ENCODE measurements at regions not wholly inside any gene's neighbourhood (a gene's known extent, or its start where the extent isn't known, plus 50 kb on each side); places are given as distances from the start of the nearest gene placed in this dataset.
"Not testable (repeated sequence)": the region's sequence is repeated elsewhere in the genome, so short reads cannot be mapped to it uniquely, and the experiment has no call there.

GRCh38 chr12:73629893-73630831 lies 907.5 kb upstream of the ATXN7L3B start:
- no peaks in the 10 kb centered on the region for H3K9me3 ChIP-seq
- no peaks in the 10 kb centered on the region for H3K36me3 ChIP-seq (ENCODE audit: control insufficient read depth in 2 of 2, extremely low read depth in 1 of 2, insufficient read depth in 1 of 2, low read length in 1 of 2)
- no peak overlapping the region for H3K27ac Mint-ChIP-seq
- ATAC-seq (replicated peaks in 1 of 4) (no peak), DNase-seq (no peak)
- H3K4me3 ChIP-seq (ENCODE audit: control insufficient read depth in 1 of 2, extremely low read depth in 1 of 2, low read length in 1 of 2) = no peak overlapping the region
- no CpG with 5 or more reads among the region's 4 CpGs for WGBS (ENCODE audit: insufficient coverage)
- ChIA-PET POLR2A (no interaction called here), CTCF (no interaction called here)
- no peaks in the 10 kb centered on the region for H3K27me3 Mint-ChIP-seq
- H3K36me3 Mint-ChIP-seq = no peaks in the 10 kb centered on the region
- H3K27me3 ChIP-seq (replicated peaks in 1 of 2; ENCODE audit: control insufficient read depth in 2 of 2, extremely low read depth in 1 of 2, insufficient read depth in 2 of 2, low read length in 1 of 2) = no peaks in the 10 kb centered on the region
- H3K27ac ChIP-seq (ENCODE audit: low read length) = no peak overlapping the region
- H3K4me3 Mint-ChIP-seq = no peak overlapping the region
- peaks cover 0 to 7% (median 2%) of the 10 kb centered on the region in 3 donors for H3K9me3 Mint-ChIP-seq
- H3K4me1 Mint-ChIP-seq = no peaks in the 10 kb centered on the region
- no peaks in the 10 kb centered on the region for H3K4me1 ChIP-seq (ENCODE audit: control insufficient read depth in 1 of 2, extremely low read depth in 1 of 2, insufficient read depth in 2 of 2, low read length in 2 of 2)

DNA sequence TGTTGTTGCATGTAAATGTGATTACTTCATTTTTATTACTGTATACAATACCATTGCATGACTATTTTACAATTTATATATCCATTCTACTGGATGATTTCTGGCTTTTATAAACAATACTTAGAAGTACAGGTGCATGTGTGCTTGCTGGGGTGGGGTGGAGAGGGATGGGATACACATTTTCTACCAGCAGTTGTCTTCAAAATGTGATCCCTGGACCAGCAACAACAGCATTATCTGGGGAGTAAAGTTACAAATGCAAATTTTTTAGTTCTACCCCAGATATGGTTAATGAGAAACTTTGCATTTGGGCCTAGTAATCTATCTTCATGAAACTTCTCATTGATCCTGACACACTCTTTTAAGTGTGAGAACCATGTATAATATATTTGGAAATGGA lies 905.4 kb upstream of the ATXN7L3B start:
- ATAC-seq (replicated peaks in 1 of 4) = no peak
- no peak overlapping the region for H3K4me3 Mint-ChIP-seq
- H3K4me1 Mint-ChIP-seq = no peaks in the 10 kb centered on the region
- Histone ChIP-seq H3K4me3 (ENCODE audit: control insufficient read depth in 1 of 2, extremely low read depth in 1 of 2, low read length in 1 of 2) (no peak overlapping the region), H3K9me3 (no peaks in the 10 kb centered on the region), H3K4me1 (ENCODE audit: control insufficient read depth in 1 of 2, extremely low read depth in 1 of 2, insufficient read depth in 2 of 2, low read length in 2 of 2) (no peaks in the 10 kb centered on the region), H3K27ac (ENCODE audit: low read length) (no peak overlapping the region), H3K36me3 (ENCODE audit: control insufficient read depth in 2 of 2, extremely low read depth in 1 of 2, insufficient read depth in 1 of 2, low read length in 1 of 2) (no peaks in the 10 kb centered on the region), H3K27me3 (replicated peaks in 1 of 2; ENCODE audit: control insufficient read depth in 2 of 2, extremely low read depth in 1 of 2, insufficient read depth in 2 of 2, low read length in 1 of 2) (no peaks in the 10 kb centered on the region)
- H3K36me3 Mint-ChIP-seq = no peaks in the 10 kb centered on the region
- no peak for DNase-seq
- no peak overlapping the region for H3K27ac Mint-ChIP-seq
- CTCF ChIA-PET = no interaction called here
- H3K9me3 Mint-ChIP-seq = peaks cover 0 to 9% (median 5%) of the 10 kb centered on the region in 3 donors
- no peaks in the 10 kb centered on the region for H3K27me3 Mint-ChIP-seq
- POLR2A ChIA-PET = no interaction called here

- H3K4me1 ChIP-seq (ENCODE audit: control insufficient read depth in 1 of 2, extremely low read depth in 1 of 2, insufficient read depth in 2 of 2, low read length in 2 of 2) = no peaks in the 10 kb centered on the region
- no peak for ATAC-seq (replicated peaks in 1 of 4)
- H3K4me3 ChIP-seq (ENCODE audit: control insufficient read depth in 1 of 2, extremely low read depth in 1 of 2, low read length in 1 of 2) = no peak overlapping the region
- Mint-ChIP-seq H3K9me3 (peaks cover 0 to 9% (median 4%) of the 10 kb centered on the region in 3 donors), H3K27ac (no peak overlapping the region), H3K36me3 (no peaks in the 10 kb centered on the region), H3K27me3 (no peaks in the 10 kb centered on the region), H3K4me3 (no peak overlapping the region), H3K4me1 (no peaks in the 10 kb centered on the region)
- WGBS (ENCODE audit: insufficient coverage) = 87% methylated on average over 1 of the region's 4 CpGs
- H3K9me3 ChIP-seq = no peaks in the 10 kb centered on the region
- H3K27me3 ChIP-seq (replicated peaks in 1 of 2; ENCODE audit: control insufficient read depth in 2 of 2, extremely low read depth in 1 of 2, insufficient read depth in 2 of 2, low read length in 1 of 2) = no peaks in the 10 kb centered on the region
- CTCF ChIA-PET = no interaction called here
- no peak overlapping the region for H3K27ac ChIP-seq (ENCODE audit: low read length)
- POLR2A ChIA-PET = no interaction called here
- H3K36me3 ChIP-seq (ENCODE audit: control insufficient read depth in 2 of 2, extremely low read depth in 1 of 2, insufficient read depth in 1 of 2, low read length in 1 of 2) = no peaks in the 10 kb centered on the region
- DNase-seq = no peak
Observed at GRCh38 chr12:73632661-73633060, 905.0 kb upstream of the ATXN7L3B start.

- H3K4me1 Mint-ChIP-seq; H3K4me3 ChIP-seq (ENCODE audit: control insufficient read depth in 1 of 2, extremely low read depth in 1 of 2, low read length in 1 of 2); H3K4me1 ChIP-seq (ENCODE audit: control insufficient read depth in 1 of 2, extremely low read depth in 1 of 2, insufficient read depth in 2 of 2, low read length in 2 of 2); H3K9me3 ChIP-seq; DNase-seq; H3K4me3 Mint-ChIP-seq; H3K27me3 Mint-ChIP-seq; POLR2A ChIA-PET; H3K36me3 ChIP-seq (ENCODE audit: control insufficient read depth in 2 of 2, extremely low read depth in 1 of 2, insufficient read depth in 1 of 2, low read length in 1 of 2); H3K27ac Mint-ChIP-seq; ATAC-seq (replicated peaks in 1 of 4); H3K27me3 ChIP-seq (replicated peaks in 1 of 2; ENCODE audit: control insufficient read depth in 2 of 2, extremely low read depth in 1 of 2, insufficient read depth in 2 of 2, low read length in 1 of 2); H3K36me3 Mint-ChIP-seq; H3K27ac ChIP-seq (ENCODE audit: low read length): not testable (repeated sequence)
- 100% methylated on average over 1 of the region's 5 CpGs for WGBS (ENCODE audit: insufficient coverage)
- peaks cover 3 to 18% (median 5%) of the 10 kb centered on the region in 3 donors for H3K9me3 Mint-ChIP-seq
- CTCF ChIA-PET = interaction anchor here in 1 of 2 donors (0.9 kb wide), 1 partner anchor 9 kb away, joined by 3 read pairs; no protein-coding TSS in a partner anchor
Observed at GRCh38 chr12:73639397-73639796, 898.2 kb upstream of the ATXN7L3B start.

DNA sequence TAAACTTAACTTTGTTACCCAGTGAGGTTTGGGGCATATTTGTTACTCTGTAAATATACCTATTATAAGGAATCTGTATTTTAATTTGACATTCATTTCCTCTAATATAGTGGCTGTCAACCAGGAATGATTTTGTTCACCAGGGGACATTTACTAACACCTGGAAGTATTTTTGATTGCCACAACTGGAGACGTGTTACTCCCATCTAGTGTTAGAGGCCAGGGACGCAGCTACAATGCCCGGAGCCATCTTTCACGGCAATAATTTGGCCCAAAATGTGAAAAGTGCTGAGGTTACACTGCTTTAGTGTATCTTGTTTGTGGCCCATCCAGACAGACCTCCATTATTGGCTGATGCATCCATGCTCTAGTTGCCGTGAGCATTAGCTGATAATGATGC lies 881.3 kb upstream of the ATXN7L3B start:
- Histone ChIP-seq H3K4me1 (ENCODE audit: control insufficient read depth in 1 of 2, extremely low read depth in 1 of 2, insufficient read depth in 2 of 2, low read length in 2 of 2) (no peaks in the 10 kb centered on the region), H3K4me3 (ENCODE audit: control insufficient read depth in 1 of 2, extremely low read depth in 1 of 2, low read length in 1 of 2) (no peak overlapping the region), H3K36me3 (ENCODE audit: control insufficient read depth in 2 of 2, extremely low read depth in 1 of 2, insufficient read depth in 1 of 2, low read length in 1 of 2) (no peaks in the 10 kb centered on the region), H3K27ac (ENCODE audit: low read length) (no peak overlapping the region), H3K9me3 (no peaks in the 10 kb centered on the region), H3K27me3 (replicated peaks in 1 of 2; ENCODE audit: control insufficient read depth in 2 of 2, extremely low read depth in 1 of 2, insufficient read depth in 2 of 2, low read length in 1 of 2) (no peaks in the 10 kb centered on the region)
- DNase-seq (no peak), ATAC-seq (replicated peaks in 1 of 4) (no peak)
- H3K9me3 Mint-ChIP-seq = peaks cover 7 to 12% (median 10%) of the 10 kb centered on the region in 3 donors
- no peak overlapping the region for H3K4me3 Mint-ChIP-seq
- POLR2A ChIA-PET = no interaction called here
- WGBS (ENCODE audit: insufficient coverage) = 89% methylated on average over 4 of the region's 5 CpGs
- H3K27ac Mint-ChIP-seq = no peak overlapping the region
- no peaks in the 10 kb centered on the region for H3K27me3 Mint-ChIP-seq
- H3K4me1 Mint-ChIP-seq = no peaks in the 10 kb centered on the region
- CTCF ChIA-PET = no interaction called here
- H3K36me3 Mint-ChIP-seq = no peaks in the 10 kb centered on the region

GRCh38 chr12:73659802-73660201 lies 877.8 kb upstream of the ATXN7L3B start:
- CTCF ChIA-PET = no interaction called here
- H3K36me3 Mint-ChIP-seq = no peaks in the 10 kb centered on the region
- H3K9me3 Mint-ChIP-seq = peaks cover 4 to 8% (median 6%) of the 10 kb centered on the region in 3 donors
- Histone ChIP-seq H3K9me3 (no peaks in the 10 kb centered on the region), H3K36me3 (ENCODE audit: control insufficient read depth in 2 of 2, extremely low read depth in 1 of 2, insufficient read depth in 1 of 2, low read length in 1 of 2) (no peaks in the 10 kb centered on the region), H3K27ac (ENCODE audit: low read length) (no peak overlapping the region), H3K4me3 (ENCODE audit: control insufficient read depth in 1 of 2, extremely low read depth in 1 of 2, low read length in 1 of 2) (no peak overlapping the region), H3K27me3 (replicated peaks in 1 of 2; ENCODE audit: control insufficient read depth in 2 of 2, extremely low read depth in 1 of 2, insufficient read depth in 2 of 2, low read length in 1 of 2) (peaks cover 0 to 2% of the 10 kb centered on the region in 2 experiments), H3K4me1 (ENCODE audit: control insufficient read depth in 1 of 2, extremely low read depth in 1 of 2, insufficient read depth in 2 of 2, low read length in 2 of 2) (no peaks in the 10 kb centered on the region)
- ATAC-seq (replicated peaks in 1 of 4) (no peak), DNase-seq (no peak)
- POLR2A ChIA-PET = no interaction called here
- H3K27ac Mint-ChIP-seq = no peak overlapping the region
- H3K4me1 Mint-ChIP-seq = no peaks in the 10 kb centered on the region
- WGBS (ENCODE audit: insufficient coverage) = no CpG with 5 or more reads among the region's 1 CpG
- H3K4me3 Mint-ChIP-seq = no peak overlapping the region
- no peaks in the 10 kb centered on the region for H3K27me3 Mint-ChIP-seq

Data from T-cell (primary cell).